HepG2 (cell line): ENCODE measurements at regions not wholly inside any gene's neighbourhood (a gene's known extent, or its start where the extent isn't known, plus 50 kb on each side); places are given as distances from the start of the nearest gene placed in this dataset.
A peak's percentile ranks its signal among the peaks of the same experiment; 100 is the strongest.
"Not testable (repeated sequence)": the region's sequence is repeated elsewhere in the genome, so short reads cannot be mapped to it uniquely, and the experiment has no call there.

Experiments
- ATAC-seq: fragments of 200-7000 bp; cut with Tn5 transposase; 3 replicates; pipeline ENCODE4 v1.9.1; 2020; ENCODE audit warnings: mild to moderate bottlenecking, moderate library complexity
- BruUV-seq: library from RNA; stranded (reverse); fragments of 400-500 nt; replicated peaks from 2 replicates; lab custom pipeline; 2021; lab: Mats Ljungman, UMichigan
- CTCF ChIA-PET: fragments of 300-600 bp; formaldehyde crosslinking; extraction: SDS; loops from one replicate; lab custom pipeline; 2021; ENCODE audit warnings: low total read pairs, inconsistent platforms, low intra/inter-chr PET ratio; lab: Yijun Ruan, JAX
- POLR2A ChIA-PET: fragments of 350-600 bp; sonication (Branson Sonifier 250); formaldehyde crosslinking; loops from one replicate; lab custom pipeline; 2020; ENCODE audit warnings: antibody characterized with exemption, inconsistent platforms; lab: Yijun Ruan, JAX
- DNase-seq: peaks from one replicate; pipeline ENCODE4 v3.0.0-alpha.2; 2015; ENCODE audit warnings: low spot score
- FAIRE-seq: peaks from 3 replicates; lab custom pipeline; 2011; peaks lifted over from hg19 to GRCh38; lab: Jason Lieb, UNC
- H2AFZ ChIP-seq: one replicate; pipeline ENCODE4 v1.6.1; 2011; ENCODE audit warnings: low read length, inconsistent platforms
- H3K27ac ChIP-seq: fragments of 300-600 bp; 3 replicates; pipeline ENCODE4 v1.8.0; 2011; ENCODE audit warnings: mixed run types, mild to moderate bottlenecking, mixed read lengths, low read length, inconsistent platforms; ENCODE audit not compliant: insufficient read depth; ENCODE audit errors: extremely low read length
- H3K27me3 ChIP-seq, 2 experiments: fragments of 200-600 bp in 1 of 2; 2 replicates in 1 of 2; 3 replicates in 1 of 2; pipeline versions ENCODE4 v1.6.0 to v1.8.0; 2011; ENCODE audit warnings: low read length in 2 of 2, mild to moderate bottlenecking in 2 of 2, moderate library complexity in 2 of 2, inconsistent platforms in 1 of 2; ENCODE audit not compliant: insufficient read depth in 2 of 2, control insufficient read depth in 1 of 2
- H3K36me3 ChIP-seq, 2 experiments: fragments of 200-600 bp in 1 of 2; replicated peaks in 1 of 2; 2 replicates in 1 of 2; 3 replicates in 1 of 2; pipeline versions ENCODE4 v1.5.1 to v1.8.0; 2011; ENCODE audit warnings: low read length in 2 of 2, inconsistent platforms in 1 of 2; ENCODE audit not compliant: insufficient read depth in 2 of 2, control insufficient read depth in 1 of 2
- H3K4me1 ChIP-seq: 2 replicates; pipeline ENCODE4 v1.5.1; 2012; ENCODE audit warnings: low read length, inconsistent platforms; ENCODE audit not compliant: insufficient read depth
- H3K4me2 ChIP-seq: 2 replicates; pipeline ENCODE4 v1.6.0; 2011; ENCODE audit warnings: low read depth, low read length, inconsistent platforms
- H3K4me3 ChIP-seq, 3 experiments: fragments of 200-600 bp in 1 of 3; sonication (generic), shearing (Covaris generic) in 1 of 3; replicated peaks in 1 of 3; 2 replicates each; pipeline ENCODE4 v1.5.1; 2011 to 2016; ENCODE audit warnings: low read length in 3 of 3, inconsistent platforms in 2 of 3, low read depth in 2 of 3, mild to moderate bottlenecking in 2 of 3, control low read depth in 1 of 3, mixed read lengths in 1 of 3; ENCODE audit not compliant: insufficient read depth in 1 of 3
- H3K79me2 ChIP-seq: one replicate; pipeline ENCODE4 v1.6.1; 2011; ENCODE audit warnings: low read length, inconsistent platforms; ENCODE audit not compliant: insufficient read depth
- H3K9ac ChIP-seq: 2 replicates; pipeline ENCODE4 v1.6.0; 2011; ENCODE audit warnings: mild to moderate bottlenecking, low read depth, low read length, inconsistent platforms; ENCODE audit not compliant: insufficient read depth
- H3K9me3 ChIP-seq: 2 replicates; pipeline ENCODE4 v1.5.1; 2012; ENCODE audit warnings: mild to moderate bottlenecking, low read length
- H4K20me1 ChIP-seq: 2 replicates; pipeline ENCODE4 v1.6.0; 2011; ENCODE audit warnings: inconsistent platforms, mild to moderate bottlenecking, low read length, moderate library complexity; ENCODE audit not compliant: insufficient read depth
- CBFB ChIP-seq: sonication (generic); formaldehyde crosslinking; IDR thresholded peaks from 2 replicates; pipeline ENCODE4 v1.4.0; 2020; ENCODE audit warnings: missing genetic modification reagents
- DNMT1 ChIP-seq: sonication (generic); formaldehyde crosslinking; IDR thresholded peaks from 2 replicates; pipeline ENCODE4 v1.5.1; 2020; ENCODE audit warnings: mild to moderate bottlenecking, missing genetic modification reagents
- EHMT2 ChIP-seq: fragments of 200-600 bp; sonication (generic); IDR thresholded peaks from 2 replicates; pipeline ENCODE4 v1.7.0; 2017; ENCODE audit warnings: antibody characterized with exemption, low read depth, low read length, borderline replicate concordance
- NR3C1 ChIP-seq: sonication (generic); formaldehyde crosslinking; IDR thresholded peaks from 2 replicates; pipeline ENCODE4 v1.4.0; 2020; ENCODE audit warnings: missing genetic modification reagents
- POGZ ChIP-seq: sonication (generic); formaldehyde crosslinking; IDR thresholded peaks from 2 replicates; pipeline ENCODE4 v1.4.0; 2020; ENCODE audit warnings: mild to moderate bottlenecking, missing genetic modification reagents
- ZNF124 ChIP-seq: sonication (generic); formaldehyde crosslinking; IDR thresholded peaks from 2 replicates; pipeline ENCODE4 v1.4.0; 2020; ENCODE audit warnings: missing genetic modification reagents
- ZNF407 ChIP-seq: sonication (generic); formaldehyde crosslinking; IDR thresholded peaks from one replicate; pipeline ENCODE4 v1.5.1; 2020; ENCODE audit warnings: mild to moderate bottlenecking, missing genetic modification reagents; ENCODE audit errors: not compliant biosample characterization
- WGBS: methylation state at CpG from one replicate; pipeline ENCODE4 v1.1.6; 2017; ENCODE audit warnings: low lambda C conversion rate; 5-methylcytosine and 5-hydroxymethylcytosine counted together
- in situ Hi-C: cut with HindIII; loops from 2 replicates; pipeline ENCODE4 v1.10.0; 2017; ENCODE audit warnings: low pct_unique_long_range_greater_than_20kb; ENCODE audit not compliant: extremely low pct_ligation_motif_present
- intact Hi-C: fragments of 100-400 bp; cut with micrococcal nuclease; formaldehyde crosslinking; loops from one replicate; pipeline ENCODE4 v1.10.0; 2022; ENCODE audit not compliant: unreplicated experiment
- TF ChIP-seq, protein P1 (sequence below): sonication (generic); formaldehyde crosslinking; IDR thresholded peaks from 2 replicates; pipeline ENCODE4 v1.5.0; 2020; ENCODE audit warnings: missing genetic modification reagents

DNA sequence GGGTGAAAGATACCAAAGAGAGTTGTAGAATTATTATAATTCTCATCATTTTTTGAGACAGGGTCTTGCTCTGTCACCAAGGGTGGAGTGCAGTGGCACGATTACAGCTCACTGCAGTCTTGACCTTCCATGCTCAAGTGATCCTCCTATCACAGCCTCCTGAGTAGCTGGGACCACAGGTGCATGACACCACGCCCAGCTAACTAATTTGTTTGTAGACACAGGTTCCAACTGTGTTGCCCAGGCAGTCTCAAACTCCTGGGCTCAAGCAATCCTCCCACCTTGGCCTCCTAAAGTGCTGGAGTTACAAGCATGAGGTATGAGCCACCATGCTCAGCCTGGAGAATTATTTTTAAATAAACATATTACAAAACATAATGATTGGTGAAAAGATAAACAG, 92.8 kb upstream of the MSH6 start (continued):
- TF ChIP-seq ZNF407 (CRISPR knock-in tag) (no peak), ZNF124 (CRISPR knock-in tag) (no peak), POGZ (CRISPR knock-in tag) (no peak), CBFB (no peak), NR3C1 (CRISPR knock-in tag) (no peak), EHMT2 (no peak), DNMT1 (CRISPR knock-in tag) (no peak)
- TF ChIP-seq, protein P1, sequence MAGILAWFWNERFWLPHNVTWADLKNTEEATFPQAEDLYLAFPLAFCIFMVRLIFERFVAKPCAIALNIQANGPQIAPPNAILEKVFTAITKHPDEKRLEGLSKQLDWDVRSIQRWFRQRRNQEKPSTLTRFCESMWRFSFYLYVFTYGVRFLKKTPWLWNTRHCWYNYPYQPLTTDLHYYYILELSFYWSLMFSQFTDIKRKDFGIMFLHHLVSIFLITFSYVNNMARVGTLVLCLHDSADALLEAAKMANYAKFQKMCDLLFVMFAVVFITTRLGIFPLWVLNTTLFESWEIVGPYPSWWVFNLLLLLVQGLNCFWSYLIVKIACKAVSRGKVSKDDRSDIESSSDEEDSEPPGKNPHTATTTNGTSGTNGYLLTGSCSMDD (CRISPR knock-in tag), result no peak

- in situ Hi-C loops, H3K4me3 ChIP-seq, POLR2A ChIA-PET, H3K79me2 ChIP-seq, H3K9ac ChIP-seq, H3K36me3 ChIP-seq, BruUV-seq, intact Hi-C loops, H3K27ac ChIP-seq, ATAC-seq, DNase-seq, H3K27me3 ChIP-seq, H4K20me1 ChIP-seq, CTCF ChIA-PET, FAIRE-seq, H3K9me3 ChIP-seq, H3K4me1 ChIP-seq: not testable (repeated sequence)
- H2AFZ ChIP-seq, result peak overlapping the region; percentile 52
- H3K4me2 ChIP-seq, result peak overlapping the region; percentile 39
- WGBS, result 23% methylated on average over 4 of the region's 4 CpGs
Measured at GRCh38 chr2:47689118-47689517, 93.8 kb upstream of the MSH6 start.
